ENCODE measurements at regions not wholly inside any gene's neighbourhood (a gene's known extent, or its start where the extent isn't known, plus 50 kb on each side); places are given as distances from the start of the nearest gene placed in this dataset.

- TF ChIP-seq POLR2A (IDR thresholded peaks at IDR 0.05; ENCODE audit: low read length), result no peak
- no peak for TF ChIP-seq GATA1 (IDR thresholded peaks at IDR 0.05; ENCODE audit: low read depth, low read length)
Observed at GRCh38 chr15:77830051-77830468, 197.3 kb upstream of the LINGO1 start.
